Loucy (cell line): ENCODE measurements at regions not wholly inside any gene's neighbourhood (a gene's known extent, or its start where the extent isn't known, plus 50 kb on each side); places are given as distances from the start of the nearest gene placed in this dataset.

Experiments
- H2AFZ ChIP-seq: fragments of 200-600 bp; sonication (generic); 2 replicates; pipeline ENCODE4 v1.6.0; 2016; ENCODE audit warnings: antibody characterized with exemption, mild to moderate bottlenecking, low read length, moderate library complexity
- H3F3A ChIP-seq: fragments of 200-600 bp; 2 replicates; pipeline ENCODE4 v1.6.0; 2016; ENCODE audit warnings: antibody characterized with exemption, low read depth, mild to moderate bottlenecking
- H3K27me3 ChIP-seq: fragments of 200-600 bp; sonication (generic); 2 replicates; pipeline ENCODE4 v1.6.1; 2014; ENCODE audit warnings: low read length, mild to moderate bottlenecking; ENCODE audit not compliant: insufficient read depth, poor library complexity, severe bottlenecking
- H3K36me3 ChIP-seq: fragments of 200-600 bp; sonication (generic); 2 replicates; pipeline ENCODE4 v1.6.1; 2016; ENCODE audit warnings: low read length; ENCODE audit not compliant: insufficient read depth
- H3K4me1 ChIP-seq: fragments of 200-600 bp; sonication (generic); 2 replicates; pipeline ENCODE4 v1.5.1; 2014; ENCODE audit warnings: low read length, mild to moderate bottlenecking; ENCODE audit not compliant: insufficient read depth, poor library complexity, severe bottlenecking
- H3K4me2 ChIP-seq: fragments of 200-600 bp; sonication (generic); 2 replicates; pipeline ENCODE4 v1.6.0; 2014; ENCODE audit warnings: antibody characterized with exemption, low read length, low read depth, mild to moderate bottlenecking; ENCODE audit not compliant: poor library complexity, severe bottlenecking
- H3K4me3 ChIP-seq: fragments of 200-600 bp; sonication (generic); 2 replicates; pipeline ENCODE4 v1.5.1; 2014; ENCODE audit warnings: low read length, mild to moderate bottlenecking, mixed read lengths; ENCODE audit not compliant: poor library complexity, severe bottlenecking
- H3K79me2 ChIP-seq: fragments of 200-600 bp; sonication (generic); 2 replicates; pipeline ENCODE4 v1.6.1; 2014; ENCODE audit warnings: low read length; ENCODE audit not compliant: insufficient read depth
- H3K9ac ChIP-seq: fragments of 200-600 bp; sonication (generic); 2 replicates; pipeline ENCODE4 v1.6.0; 2014; ENCODE audit warnings: mild to moderate bottlenecking, low read depth, low read length, moderate library complexity; ENCODE audit not compliant: poor library complexity, severe bottlenecking
- H3K9me2 ChIP-seq: fragments of 200-600 bp; sonication (generic); replicated peaks from 2 replicates; pipeline ENCODE4 v1.6.1; 2016; ENCODE audit warnings: low read depth, low read length, mixed read lengths
- H3K9me3 ChIP-seq: fragments of 200-600 bp; sonication (generic); 2 replicates; pipeline ENCODE4 v1.6.1; 2014; ENCODE audit warnings: mild to moderate bottlenecking, antibody characterized with exemption, low read length, low read depth; ENCODE audit not compliant: insufficient read depth
- H4K20me1 ChIP-seq: fragments of 200-600 bp; sonication (generic); 2 replicates; pipeline ENCODE4 v1.6.0; 2014; ENCODE audit warnings: antibody characterized with exemption, low read length, mild to moderate bottlenecking; ENCODE audit not compliant: insufficient read depth, poor library complexity, severe bottlenecking
- EZH2phosphoT487 ChIP-seq: fragments of 200-600 bp; IDR thresholded peaks from 2 replicates; pipeline ENCODE4 v1.6.1; 2018; ENCODE audit warnings: antibody characterized with exemption, mild to moderate bottlenecking, moderate library complexity, borderline replicate concordance
- TF ChIP-seq, protein P1 (sequence below): fragments of 200-600 bp; sonication (generic); conservative IDR thresholded peaks from 2 replicates; pipeline ENCODE4 v1.5.1; 2014; ENCODE audit warnings: mild to moderate bottlenecking, antibody characterized with exemption, low read length

DNA sequence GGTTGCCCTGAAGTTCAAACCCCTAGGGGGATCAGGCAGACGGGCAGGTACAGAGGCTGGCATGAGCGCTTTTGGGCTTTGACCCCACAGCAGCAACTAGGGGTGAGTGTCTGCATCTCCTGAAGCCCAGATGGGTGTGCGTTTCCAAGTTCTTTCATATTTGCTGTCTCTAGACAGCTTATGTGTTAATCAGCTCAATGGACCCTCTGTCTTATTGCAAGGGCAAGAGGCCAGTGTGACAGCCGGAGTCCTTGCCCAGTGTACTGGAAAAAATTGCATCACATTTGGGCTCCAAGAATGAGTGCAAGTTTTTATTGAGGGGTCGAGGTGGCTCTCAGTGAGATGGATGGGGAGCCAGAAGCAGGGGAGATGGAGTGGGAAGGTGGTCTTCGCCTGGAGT, 1863.7 kb upstream of the RAG2 start:
- Histone ChIP-seq H3K36me3 (no peaks in the 10 kb centered on the region), H3K9me2 (no peaks in the 10 kb centered on the region), H3K4me2 (no peak overlapping the region), H3K9ac (no peak overlapping the region), H3K9me3 (no peaks in the 10 kb centered on the region), H3K79me2 (no peaks in the 10 kb centered on the region), H3K4me3 (no peak overlapping the region), H4K20me1 (no peaks in the 10 kb centered on the region), H2AFZ (no peak overlapping the region), H3F3A (no peaks in the 10 kb centered on the region), H3K27me3 (no peaks in the 10 kb centered on the region), H3K4me1 (no peaks in the 10 kb centered on the region)
- TF ChIP-seq, protein P1, sequence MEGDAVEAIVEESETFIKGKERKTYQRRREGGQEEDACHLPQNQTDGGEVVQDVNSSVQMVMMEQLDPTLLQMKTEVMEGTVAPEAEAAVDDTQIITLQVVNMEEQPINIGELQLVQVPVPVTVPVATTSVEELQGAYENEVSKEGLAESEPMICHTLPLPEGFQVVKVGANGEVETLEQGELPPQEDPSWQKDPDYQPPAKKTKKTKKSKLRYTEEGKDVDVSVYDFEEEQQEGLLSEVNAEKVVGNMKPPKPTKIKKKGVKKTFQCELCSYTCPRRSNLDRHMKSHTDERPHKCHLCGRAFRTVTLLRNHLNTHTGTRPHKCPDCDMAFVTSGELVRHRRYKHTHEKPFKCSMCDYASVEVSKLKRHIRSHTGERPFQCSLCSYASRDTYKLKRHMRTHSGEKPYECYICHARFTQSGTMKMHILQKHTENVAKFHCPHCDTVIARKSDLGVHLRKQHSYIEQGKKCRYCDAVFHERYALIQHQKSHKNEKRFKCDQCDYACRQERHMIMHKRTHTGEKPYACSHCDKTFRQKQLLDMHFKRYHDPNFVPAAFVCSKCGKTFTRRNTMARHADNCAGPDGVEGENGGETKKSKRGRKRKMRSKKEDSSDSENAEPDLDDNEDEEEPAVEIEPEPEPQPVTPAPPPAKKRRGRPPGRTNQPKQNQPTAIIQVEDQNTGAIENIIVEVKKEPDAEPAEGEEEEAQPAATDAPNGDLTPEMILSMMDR = no peak
- TF ChIP-seq EZH2phosphoT487 = no peak

DNA sequence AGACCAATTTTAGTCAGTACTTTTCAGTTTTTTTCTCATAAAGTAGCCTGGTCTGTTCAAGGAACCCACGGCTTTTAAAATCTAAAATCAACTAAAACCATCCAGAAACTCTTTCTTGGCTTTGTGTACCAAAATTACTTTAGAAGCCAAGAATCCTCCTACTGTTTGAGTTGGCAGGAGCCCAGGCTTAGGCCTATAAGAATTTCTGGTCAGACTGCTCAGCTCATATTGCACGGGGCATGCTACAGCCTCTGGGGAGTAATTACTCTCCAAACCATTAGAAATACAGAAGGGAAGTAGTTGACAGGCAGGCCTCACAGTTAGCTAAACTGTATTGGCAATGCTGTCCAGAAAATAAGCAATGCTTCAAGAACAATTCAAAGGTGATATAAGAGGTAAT, 1862.9 kb upstream of the RAG2 start:
- H2AFZ ChIP-seq = no peak overlapping the region
- TF ChIP-seq, protein P1 = no peak
- no peak for TF ChIP-seq EZH2phosphoT487
- no peaks in the 10 kb centered on the region for H3K9me2 ChIP-seq

DNA sequence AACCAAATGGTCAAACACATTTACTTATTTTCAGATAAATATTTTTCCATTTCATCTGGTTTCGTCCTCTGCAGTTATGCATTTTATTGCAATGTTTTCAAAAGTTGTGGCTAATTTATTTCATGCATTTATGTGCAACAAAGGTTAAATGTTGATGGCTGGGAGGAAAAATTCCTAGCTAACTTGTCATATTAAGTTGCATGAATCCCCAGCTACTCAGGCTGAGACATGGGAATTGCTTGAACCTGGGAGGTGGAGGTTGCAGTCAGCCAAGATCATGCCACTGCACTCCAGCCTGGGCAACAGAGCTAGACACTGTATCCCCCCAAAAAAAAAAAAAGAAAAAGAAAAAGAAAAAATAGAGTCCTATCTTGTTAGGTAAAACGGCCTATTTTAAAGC, 1862.4 kb upstream of the RAG2 start:
- Histone ChIP-seq H3F3A (no peaks in the 10 kb centered on the region), H4K20me1 (no peaks in the 10 kb centered on the region), H2AFZ (no peak overlapping the region), H3K27me3 (no peaks in the 10 kb centered on the region), H3K4me3 (no peak overlapping the region), H3K79me2 (no peaks in the 10 kb centered on the region), H3K4me1 (no peaks in the 10 kb centered on the region), H3K9me3 (no peaks in the 10 kb centered on the region), H3K36me3 (no peaks in the 10 kb centered on the region), H3K4me2 (no peak overlapping the region), H3K9me2 (no peaks in the 10 kb centered on the region), H3K9ac (no peak overlapping the region)
- TF ChIP-seq, protein P1 = no peak

More for the DNA sequence above, 1862.9 kb upstream of the RAG2 start:
- H3K9me3 ChIP-seq = no peaks in the 10 kb centered on the region
- no peaks in the 10 kb centered on the region for H3K27me3 ChIP-seq
- H4K20me1 ChIP-seq = no peaks in the 10 kb centered on the region
- no peaks in the 10 kb centered on the region for H3K79me2 ChIP-seq
- H3K36me3 ChIP-seq = no peaks in the 10 kb centered on the region
- H3F3A ChIP-seq = no peaks in the 10 kb centered on the region
- H3K4me1 ChIP-seq = no peaks in the 10 kb centered on the region
- H3K4me3 ChIP-seq = no peak overlapping the region
- H3K4me2 ChIP-seq = no peak overlapping the region
- H3K9ac ChIP-seq = no peak overlapping the region
